CD1c-positive myeloid dendritic cell (primary cell): ENCODE measurements at regions not wholly inside any gene's neighbourhood (a gene's known extent, or its start where the extent isn't known, plus 50 kb on each side); places are given as distances from the start of the nearest gene placed in this dataset.

Source experiments
- DNase-seq: peaks from one replicate; pipeline ENCODE4 v3.0.0-alpha.2; 2016; ENCODE audit errors: extremely low spot score

DNA sequence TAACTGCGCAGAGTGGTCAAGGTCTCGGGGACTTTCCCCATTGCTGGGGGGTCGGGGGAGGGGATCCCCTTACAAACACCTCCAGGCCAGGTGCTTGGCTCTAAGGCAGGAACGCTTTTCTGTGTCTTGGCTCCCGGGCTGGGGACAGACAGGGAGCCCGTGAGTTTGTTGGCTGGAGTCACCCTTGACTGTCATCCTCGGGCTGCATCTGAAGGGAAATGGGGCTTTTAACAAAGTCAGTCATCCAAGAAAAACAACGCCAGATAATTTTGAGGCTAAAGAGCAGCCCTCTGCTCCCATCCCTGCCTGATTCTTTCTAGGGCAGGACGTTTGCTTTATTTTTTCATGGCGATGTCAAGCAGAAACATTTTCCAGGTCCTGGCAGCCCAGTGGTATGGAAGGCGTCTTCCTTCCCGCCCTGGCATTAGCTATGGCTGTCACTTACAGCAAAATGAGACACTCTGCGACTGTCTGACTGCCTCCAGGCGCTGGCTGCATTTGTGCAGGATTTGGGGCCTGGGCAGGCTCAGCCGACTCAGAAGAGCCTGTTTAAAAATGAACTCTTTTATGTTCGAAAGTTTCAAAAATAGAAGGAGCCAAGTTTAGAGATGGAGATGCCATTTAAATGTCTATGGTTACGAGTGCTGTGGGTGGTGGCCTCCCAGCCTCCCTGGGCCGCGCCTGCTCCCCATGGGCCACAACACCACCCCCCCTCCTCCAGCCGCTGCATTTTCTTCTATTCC, 54.7 kb upstream of the TNS3 start:
- no peak for DNase-seq

DNA sequence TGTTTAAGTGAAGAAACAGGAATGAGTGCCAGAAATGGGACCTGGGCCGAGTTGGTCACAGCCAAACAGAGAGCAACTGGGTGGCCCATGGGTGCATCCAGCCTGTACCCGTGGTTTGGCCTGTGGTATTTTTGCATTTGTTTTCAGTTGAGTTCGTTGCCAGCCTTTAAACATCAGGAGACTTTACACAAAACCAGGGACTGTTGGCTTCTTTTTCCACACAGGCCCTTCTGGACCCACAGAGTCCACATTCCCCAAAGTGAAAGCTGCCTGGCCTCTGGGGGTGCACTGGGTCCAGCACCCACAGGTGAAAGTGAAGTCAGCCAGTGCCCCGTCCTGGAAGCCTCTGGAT, 54.1 kb upstream of the TNS3 start:
- no peak for DNase-seq

DNA sequence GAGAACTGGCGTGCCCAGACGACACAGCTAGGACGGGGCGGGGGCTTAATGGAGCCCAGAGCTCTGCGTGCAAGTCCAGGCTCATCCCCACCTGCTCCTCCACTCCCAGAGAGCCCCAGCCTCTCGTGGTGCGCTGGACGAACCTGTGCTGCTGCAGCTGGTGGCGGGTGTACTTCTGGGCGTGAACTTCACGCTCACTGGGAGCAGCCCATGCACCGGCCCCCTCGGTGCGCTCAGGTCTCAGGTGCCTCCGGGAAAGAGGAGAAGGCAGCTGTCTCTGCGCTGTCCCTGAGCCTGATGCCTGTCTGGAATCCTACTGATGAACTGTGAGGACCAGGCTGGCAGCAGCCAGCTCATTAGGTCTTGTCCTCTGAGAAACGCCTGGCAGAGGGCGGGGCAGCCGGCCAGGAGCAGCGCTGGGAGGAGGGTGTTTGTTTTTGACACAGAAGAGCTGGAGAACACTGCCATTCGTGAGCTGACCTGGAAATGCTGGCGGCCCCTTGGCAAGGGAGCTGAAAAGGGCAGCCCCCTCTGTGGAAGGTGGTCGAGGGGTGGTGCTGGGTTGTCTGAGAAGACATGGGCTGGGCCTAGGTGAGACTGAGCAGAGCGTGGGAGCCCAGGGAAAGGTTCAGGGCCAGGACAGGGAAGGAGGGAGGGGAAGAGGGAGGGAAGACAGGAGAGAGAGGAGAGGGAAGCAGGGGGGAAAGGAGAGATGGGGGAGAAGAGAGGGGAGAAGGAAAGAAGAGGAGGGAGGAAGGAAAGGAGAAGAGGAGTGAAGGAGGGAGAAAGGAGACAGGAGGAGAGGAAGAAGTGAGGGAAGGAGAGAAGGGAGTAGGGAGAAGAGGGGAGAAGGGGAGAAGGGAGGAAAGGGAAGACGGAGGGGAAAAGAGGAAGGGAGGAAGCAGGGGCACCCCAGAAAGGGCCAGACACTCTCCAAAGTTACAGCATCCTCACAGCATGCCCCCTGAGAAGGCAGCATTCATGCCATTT, 53.5 kb upstream of the TNS3 start:
- DNase-seq = no peak

DNA sequence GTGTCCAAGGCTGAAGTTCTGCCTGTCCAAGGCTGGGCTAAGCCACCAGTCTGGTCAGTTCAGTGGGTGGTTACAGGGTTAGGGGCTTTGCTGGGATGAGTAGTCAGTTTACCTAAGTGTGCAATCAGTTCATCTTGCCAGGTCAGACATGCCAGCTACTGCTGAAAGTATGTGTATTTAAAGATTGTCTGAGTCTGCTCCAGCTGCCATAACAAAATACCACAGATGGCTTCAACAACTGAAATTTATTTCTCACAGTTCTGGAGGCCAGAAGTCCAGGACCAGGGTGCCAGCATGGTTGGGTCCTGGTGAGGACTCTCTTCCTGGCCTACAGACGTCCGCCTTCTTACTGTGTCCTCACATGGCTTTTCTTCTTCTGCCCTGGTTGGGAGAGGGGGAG, 52.4 kb upstream of the TNS3 start:
- DNase-seq = no peak

DNA sequence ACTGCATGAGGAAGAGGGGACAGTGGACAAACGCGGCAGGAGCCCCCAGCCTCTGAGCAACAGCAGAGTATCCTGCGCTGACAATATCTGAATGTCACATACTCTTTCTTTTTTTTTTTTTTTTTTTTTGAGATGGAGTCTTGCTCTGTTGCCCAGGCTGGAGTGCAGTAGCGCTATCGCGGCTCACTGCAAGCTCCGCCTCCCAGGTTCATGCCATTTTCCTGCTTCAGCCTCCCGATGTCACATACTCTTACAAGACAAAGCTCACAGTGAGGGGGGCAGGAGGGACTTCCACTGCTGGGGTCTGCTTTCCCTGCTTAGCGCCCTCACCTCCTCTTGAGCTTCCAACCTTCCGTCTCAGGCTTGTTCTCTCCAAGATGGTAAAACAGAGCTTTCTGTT, 51.2 kb upstream of the TNS3 start:
- DNase-seq = no peak
